Upper lobe of left lung (tissue), 6 donors: ENCODE measurements at regions not wholly inside any gene's neighbourhood (a gene's known extent, or its start where the extent isn't known, plus 50 kb on each side); places are given as distances from the start of the nearest gene placed in this dataset.

Experiments
- ATAC-seq, 2 donors: fragments of 200-7000 bp; cut with Tn5 transposase; one replicate each; pipeline ENCODE4 v1.9.1; 2022; ENCODE audit warnings: mild to moderate bottlenecking in 2 of 2, moderate library complexity in 2 of 2; ENCODE audit not compliant: low FRiP score in 2 of 2
- DNase-seq, 2 donors: peaks; one replicate each; pipeline ENCODE4 v3.0.0-alpha.2; 2019 to 2020
- H3K27ac ChIP-seq, 4 donors: fragments of 200-600 bp; sonication (generic); one replicate each; pipeline ENCODE4 v1.5.1; 2016 to 2019
- H3K27me3 ChIP-seq, 4 donors: fragments of 200-600 bp; sonication (generic); one replicate each; pipeline ENCODE4 v1.5.1; 2017 to 2019
- H3K36me3 ChIP-seq, 4 donors: fragments of 200-600 bp; sonication (generic); one replicate each; pipeline ENCODE4 v1.5.1; 2016 to 2019
- H3K4me1 ChIP-seq, 4 donors: fragments of 200-600 bp; sonication (generic); one replicate each; pipeline ENCODE4 v1.5.1; 2018 to 2019
- H3K4me3 ChIP-seq, 4 donors: fragments of 200-600 bp; sonication (generic); one replicate each; pipeline ENCODE4 v1.5.1; 2017 to 2019; ENCODE audit warnings: mild to moderate bottlenecking in 2 of 4, moderate library complexity in 1 of 4
- H3K9me3 ChIP-seq, 4 donors: fragments of 200-600 bp; sonication (generic); one replicate each; pipeline ENCODE4 v1.5.1; 2018 to 2019
- EP300 ChIP-seq, 4 donors: sonication (generic); formaldehyde crosslinking; IDR thresholded peaks; one replicate each; pipeline ENCODE4 v1.5.1; 2017; ENCODE audit warnings: antibody characterized with exemption in 4 of 4, control low read depth in 2 of 4
- POLR2A ChIP-seq, 4 donors: fragments of 450-650 bp; IDR thresholded peaks; one replicate each; pipeline ENCODE4 v1.5.1; 2016 to 2017; ENCODE audit warnings: antibody characterized with exemption in 4 of 4, mild to moderate bottlenecking in 2 of 4
- POLR2AphosphoS5 ChIP-seq, 2 donors: sonication (generic); formaldehyde crosslinking; IDR thresholded peaks; one replicate each; pipeline ENCODE4 v1.5.1; 2017; ENCODE audit warnings: antibody characterized with exemption in 2 of 2
- WGBS, 2 donors: methylation state at CpG; one replicate each; pipeline ENCODE4 v1.1.5; 2017 to 2018; 5-methylcytosine and 5-hydroxymethylcytosine counted together
- TF ChIP-seq, protein P1 (sequence below), 6 experiments: fragments of 450-650 bp in 4 of 6; fragments of 200-600 bp in 2 of 6; sonication (generic) in 2 of 6; IDR thresholded peaks; one replicate each; pipeline ENCODE4 v1.5.1; 2016 to 2019; ENCODE audit warnings: antibody characterized with exemption in 6 of 6
- donor health status: DM: no; HTN: no; CAD: no; lungs with moderate emphysema.
- donor health status: DM: no; HTN: yes; CAD: no; lungs with severe emphysema.

DNA sequence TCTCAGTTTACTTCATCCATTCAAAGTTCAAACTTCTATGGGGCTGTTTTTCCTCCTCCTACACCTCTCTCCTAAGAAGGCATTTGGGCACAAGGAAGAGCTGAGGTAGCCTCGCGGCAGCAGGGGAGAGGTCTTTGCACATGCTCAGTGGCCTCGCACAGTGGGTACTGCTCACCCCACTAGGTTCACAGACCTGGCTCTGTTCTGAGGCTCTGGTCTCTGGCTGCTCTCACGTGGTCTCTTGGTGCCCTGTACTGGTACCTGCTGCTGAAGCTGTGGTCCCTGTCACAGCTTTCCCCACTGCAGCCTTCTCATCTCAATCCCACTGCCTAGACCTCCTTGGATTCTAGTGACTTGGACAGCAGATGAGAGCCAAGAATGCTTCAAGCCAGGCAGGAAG is 134.7 kb upstream of the CRY1 start:
- Histone ChIP-seq H3K27ac (no peak overlapping the region), H3K36me3 (no peaks in the 10 kb centered on the region), H3K4me1 (no peaks in the 10 kb centered on the region), H3K4me3 (no peak overlapping the region), H3K27me3 (no peaks in the 10 kb centered on the region), H3K9me3 (no peaks in the 10 kb centered on the region)
- no peak for TF ChIP-seq EP300 (IDR thresholded peaks at IDR 0.05)
- no peak for TF ChIP-seq POLR2AphosphoS5 (IDR thresholded peaks at IDR 0.05)
- no peak for TF ChIP-seq POLR2A (IDR thresholded peaks at IDR 0.05)
- TF ChIP-seq, protein P1, sequence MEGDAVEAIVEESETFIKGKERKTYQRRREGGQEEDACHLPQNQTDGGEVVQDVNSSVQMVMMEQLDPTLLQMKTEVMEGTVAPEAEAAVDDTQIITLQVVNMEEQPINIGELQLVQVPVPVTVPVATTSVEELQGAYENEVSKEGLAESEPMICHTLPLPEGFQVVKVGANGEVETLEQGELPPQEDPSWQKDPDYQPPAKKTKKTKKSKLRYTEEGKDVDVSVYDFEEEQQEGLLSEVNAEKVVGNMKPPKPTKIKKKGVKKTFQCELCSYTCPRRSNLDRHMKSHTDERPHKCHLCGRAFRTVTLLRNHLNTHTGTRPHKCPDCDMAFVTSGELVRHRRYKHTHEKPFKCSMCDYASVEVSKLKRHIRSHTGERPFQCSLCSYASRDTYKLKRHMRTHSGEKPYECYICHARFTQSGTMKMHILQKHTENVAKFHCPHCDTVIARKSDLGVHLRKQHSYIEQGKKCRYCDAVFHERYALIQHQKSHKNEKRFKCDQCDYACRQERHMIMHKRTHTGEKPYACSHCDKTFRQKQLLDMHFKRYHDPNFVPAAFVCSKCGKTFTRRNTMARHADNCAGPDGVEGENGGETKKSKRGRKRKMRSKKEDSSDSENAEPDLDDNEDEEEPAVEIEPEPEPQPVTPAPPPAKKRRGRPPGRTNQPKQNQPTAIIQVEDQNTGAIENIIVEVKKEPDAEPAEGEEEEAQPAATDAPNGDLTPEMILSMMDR (IDR thresholded peaks at IDR 0.05), result no peak
- ATAC-seq (no peak), DNase-seq (no peak)
- WGBS, 2 donors, result 66 to 76% methylated on average over 4 of the region's 4 CpGs

DNA sequence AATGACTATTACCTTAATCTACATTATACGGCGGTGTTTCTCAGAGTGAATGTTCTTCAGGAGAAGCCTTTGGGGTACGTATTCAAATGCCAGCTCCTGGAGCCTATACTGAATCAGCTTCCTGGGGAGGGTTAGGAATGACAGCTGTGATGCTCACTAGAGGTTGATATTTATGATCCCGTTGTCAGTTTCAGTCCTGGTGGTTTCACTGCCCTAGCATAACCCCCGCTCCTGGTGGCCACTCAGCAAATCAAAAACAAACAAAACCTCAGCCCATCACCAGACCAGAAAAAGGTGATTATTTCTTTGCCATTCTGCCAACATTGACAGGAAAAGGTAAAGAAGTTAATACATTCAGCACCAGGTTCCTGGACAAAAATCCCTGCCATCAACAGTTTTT is 136.5 kb upstream of the CRY1 start:
- no peak overlapping the region for H3K4me3 ChIP-seq
- TF ChIP-seq POLR2A (IDR thresholded peaks at IDR 0.05), result no peak
- no peak for TF ChIP-seq EP300 (IDR thresholded peaks at IDR 0.05)
- TF ChIP-seq, protein P1 (IDR thresholded peaks at IDR 0.05), result no peak
- TF ChIP-seq POLR2AphosphoS5 (IDR thresholded peaks at IDR 0.05), result no peak
- no peaks in the 10 kb centered on the region for H3K9me3 ChIP-seq
- H3K4me1 ChIP-seq, result no peaks in the 10 kb centered on the region
- DNase-seq (no peak), ATAC-seq (no peak)
- H3K36me3 ChIP-seq, result no peaks in the 10 kb centered on the region
- H3K27ac ChIP-seq, result no peak overlapping the region
- H3K27me3 ChIP-seq, result no peaks in the 10 kb centered on the region
- 82 to 83% methylated on average over 5 of the region's 5 CpGs for whole genome bisulfite sequencing, 2 donors

DNA sequence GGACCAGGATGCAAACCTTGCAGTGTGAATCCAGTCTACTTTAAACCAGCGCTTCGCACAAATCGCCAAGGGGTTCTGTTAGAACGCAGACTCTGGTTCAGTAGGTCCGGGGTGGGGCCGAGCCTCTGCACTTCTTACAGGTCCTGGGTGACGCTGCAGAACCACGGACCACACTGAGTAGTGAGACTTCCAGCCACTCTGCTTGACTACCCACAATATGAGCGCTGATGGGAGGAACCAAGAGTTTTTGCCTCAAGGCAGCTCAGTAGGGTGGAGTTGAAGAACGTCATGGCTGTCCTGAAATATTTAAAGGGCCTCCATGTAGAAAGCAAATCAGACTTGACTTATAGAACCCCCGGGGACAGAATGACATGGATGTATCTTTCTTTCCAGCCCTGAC is 138.0 kb upstream of the CRY1 start:
- ATAC-seq (no peak), DNase-seq (no peak)
- H3K4me1 ChIP-seq, result no peaks in the 10 kb centered on the region
- no peaks in the 10 kb centered on the region for H3K27me3 ChIP-seq
- no peaks in the 10 kb centered on the region for H3K9me3 ChIP-seq
- TF ChIP-seq POLR2AphosphoS5 (IDR thresholded peaks at IDR 0.05) (no peak), POLR2A (IDR thresholded peaks at IDR 0.05) (no peak), EP300 (IDR thresholded peaks at IDR 0.05) (no peak)
- TF ChIP-seq, protein P1 (IDR thresholded peaks at IDR 0.05), result no peak
- no peak overlapping the region for H3K27ac ChIP-seq
- no peak overlapping the region for H3K4me3 ChIP-seq
- 88 to 94% methylated on average over 9 to 11 of the region's 11 CpGs for WGBS, 2 donors
- H3K36me3 ChIP-seq, result no peaks in the 10 kb centered on the region

DNA sequence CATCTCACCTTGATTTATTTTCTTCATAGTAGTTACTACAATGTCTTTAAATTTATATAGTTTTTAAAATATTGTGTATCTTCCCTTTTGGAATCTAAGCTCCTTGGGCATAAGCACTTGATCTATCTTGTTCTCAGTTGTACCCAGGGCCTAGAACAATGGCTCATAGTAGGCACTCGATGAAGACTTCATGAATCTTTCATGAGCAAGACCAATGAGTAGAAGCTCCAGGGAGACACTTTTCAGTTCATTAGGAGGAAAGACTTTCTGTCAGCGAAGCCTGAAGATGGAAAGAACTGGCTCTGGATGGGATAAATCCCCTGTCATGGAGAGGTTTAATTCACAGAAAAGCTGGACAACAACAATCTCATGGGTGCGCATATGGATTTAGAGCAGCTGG is 140.2 kb upstream of the CRY1 start:
- TF ChIP-seq, protein P1 (IDR thresholded peaks at IDR 0.05), result no peak
- TF ChIP-seq POLR2AphosphoS5 (IDR thresholded peaks at IDR 0.05) (no peak), POLR2A (IDR thresholded peaks at IDR 0.05) (no peak), EP300 (IDR thresholded peaks at IDR 0.05) (no peak)
- DNase-seq, result no peak
- H3K4me3 ChIP-seq, result no peak overlapping the region
- H3K4me1 ChIP-seq, result no peaks in the 10 kb centered on the region
- H3K27ac ChIP-seq, result no peak overlapping the region
- H3K36me3 ChIP-seq, result no peaks in the 10 kb centered on the region
- no peak for ATAC-seq
- no peaks in the 10 kb centered on the region for H3K9me3 ChIP-seq
- WGBS, 2 donors, result 87 to 92% methylated on average over 3 of the region's 3 CpGs
- no peaks in the 10 kb centered on the region for H3K27me3 ChIP-seq

DNA sequence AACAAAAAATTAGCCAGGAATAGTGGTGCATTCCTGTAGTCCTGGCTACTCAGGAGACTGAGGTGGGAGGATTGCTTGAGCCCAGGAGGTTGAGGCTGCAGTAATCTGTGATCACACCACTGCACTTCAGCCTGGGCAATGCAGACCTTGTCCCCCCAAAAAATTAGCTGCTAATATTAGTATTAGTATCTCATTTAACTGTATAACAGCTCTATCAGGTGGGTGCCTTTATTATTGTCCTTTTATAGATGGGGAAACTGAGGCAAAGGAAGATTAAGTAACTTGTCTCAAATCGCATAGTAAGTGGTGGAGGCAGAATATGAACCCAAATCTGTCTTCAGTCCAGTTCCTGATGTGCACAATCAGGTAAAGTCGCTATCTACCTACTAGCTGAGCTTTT is 142.3 kb upstream of the CRY1 start:
- no peaks in the 10 kb centered on the region for H3K27me3 ChIP-seq

More for the DNA sequence above, 142.3 kb upstream of the CRY1 start:
- no peak overlapping the region for H3K4me3 ChIP-seq
- DNase-seq (no peak), ATAC-seq (no peak)
- no peaks in the 10 kb centered on the region for H3K36me3 ChIP-seq
- no peak overlapping the region for H3K27ac ChIP-seq
- H3K4me1 ChIP-seq, result no peaks in the 10 kb centered on the region
- H3K9me3 ChIP-seq, result no peaks in the 10 kb centered on the region
- no peak for TF ChIP-seq POLR2AphosphoS5 (IDR thresholded peaks at IDR 0.05)
- TF ChIP-seq, protein P1 (IDR thresholded peaks at IDR 0.05), result no peak
- TF ChIP-seq POLR2A (IDR thresholded peaks at IDR 0.05), result no peak
- TF ChIP-seq EP300 (IDR thresholded peaks at IDR 0.05), result no peak
- 89 to 93% methylated on average over 2 of the region's 2 CpGs for WGBS, 2 donors
